Ascending aorta (tissue), 2 donors: ENCODE measurements at regions not wholly inside any gene's neighbourhood (a gene's known extent, or its start where the extent isn't known, plus 50 kb on each side); places are given as distances from the start of the nearest gene placed in this dataset.

Experiments
- DNase-seq, 2 donors: peaks; one replicate each; pipeline ENCODE4 v3.0.0-alpha.2; 2019; ENCODE audit warnings: low spot score in 2 of 2
- H3K27ac ChIP-seq, 2 donors: fragments of 200-600 bp; sonication (generic); one replicate each; pipeline ENCODE4 v1.5.1; 2016 to 2017; ENCODE audit warnings: mild to moderate bottlenecking in 1 of 2
- H3K27me3 ChIP-seq: fragments of 200-600 bp; sonication (generic); one replicate; pipeline ENCODE4 v1.5.1; 2017
- H3K36me3 ChIP-seq, 2 donors: fragments of 200-600 bp; sonication (generic); one replicate each; pipeline ENCODE4 v1.5.1; 2016
- H3K4me1 ChIP-seq, 2 donors: fragments of 200-600 bp; sonication (generic); one replicate each; pipeline ENCODE4 v1.5.1; 2016 to 2017; ENCODE audit warnings: mild to moderate bottlenecking in 1 of 2
- H3K4me3 ChIP-seq, 2 donors: fragments of 200-600 bp; sonication (generic); one replicate each; pipeline ENCODE4 v1.5.1; 2016 to 2017; ENCODE audit warnings: mild to moderate bottlenecking in 1 of 2
- H3K9me3 ChIP-seq, 2 donors: fragments of 200-600 bp; sonication (generic); one replicate each; pipeline ENCODE4 v1.5.1; 2016
- CTCF ChIP-seq, 3 experiments: fragments of 200-600 bp in 2 of 3; fragments of 450-650 bp in 1 of 3; sonication (generic) in 2 of 3; IDR thresholded peaks; one replicate each; pipeline ENCODE4 v1.5.1; 2016 to 2019; ENCODE audit warnings: antibody characterized with exemption in 3 of 3, mild to moderate bottlenecking in 1 of 3, moderate library complexity in 1 of 3
- intact Hi-C: fragments of 100-400 bp; cut with DNase I; formaldehyde crosslinking; loops from one replicate; pipeline ENCODE4 v1.15.1; 2023

GRCh38 chr1:108027389-108027788 lies 62.4 kb upstream of the VAV3 start:
- no peak for DNase-seq
- Histone ChIP-seq H3K4me1 (no peaks in the 10 kb centered on the region), H3K27ac (no peak overlapping the region), H3K9me3 (no peaks in the 10 kb centered on the region), H3K36me3 (no peaks in the 10 kb centered on the region), H3K27me3 (no peaks in the 10 kb centered on the region), H3K4me3 (no peak overlapping the region)
- intact Hi-C loops: no loop called here
- TF ChIP-seq CTCF (IDR thresholded peaks at IDR 0.05): no peak

GRCh38 chr1:108017698-108018097 lies 52.7 kb upstream of the VAV3 start:
- no peak for DNase-seq
- H3K36me3 ChIP-seq: no peaks in the 10 kb centered on the region
- H3K27ac ChIP-seq: no peak overlapping the region
- H3K27me3 ChIP-seq: no peaks in the 10 kb centered on the region
- no peaks in the 10 kb centered on the region for H3K9me3 ChIP-seq
- no peaks in the 10 kb centered on the region for H3K4me1 ChIP-seq
- H3K4me3 ChIP-seq: no peak overlapping the region
- intact Hi-C loops: no loop called here
- no peak for TF ChIP-seq CTCF (IDR thresholded peaks at IDR 0.05)

GRCh38 chr1:108016451-108016920 lies 51.5 kb upstream of the VAV3 start:
- TF ChIP-seq CTCF (IDR thresholded peaks at IDR 0.05): no peak
- Histone ChIP-seq H3K27ac (no peak overlapping the region), H3K4me3 (no peak overlapping the region), H3K27me3 (no peaks in the 10 kb centered on the region), H3K36me3 (no peaks in the 10 kb centered on the region), H3K4me1 (no peaks in the 10 kb centered on the region), H3K9me3 (no peaks in the 10 kb centered on the region)
- intact Hi-C loops: no loop called here
- no peak for DNase-seq
